Peyer's patch (tissue), 4 donors: ENCODE measurements at regions not wholly inside any gene's neighbourhood (a gene's known extent, or its start where the extent isn't known, plus 50 kb on each side); places are given as distances from the start of the nearest gene placed in this dataset.

Source experiments
- POLR2A ChIP-seq, 2 donors: fragments of 450-650 bp; IDR thresholded peaks; one replicate each; pipeline ENCODE4 v1.5.1; 2017; ENCODE audit warnings: antibody characterized with exemption in 2 of 2, mild to moderate bottlenecking in 2 of 2, moderate library complexity in 2 of 2
- TF ChIP-seq, protein P1 (sequence below), 6 experiments: fragments of 450-650 bp in 4 of 6; fragments of 200-600 bp in 2 of 6; sonication (generic) in 1 of 6; IDR thresholded peaks; one replicate each; pipeline ENCODE4 v1.5.1; 2017 to 2019; ENCODE audit warnings: antibody characterized with exemption in 6 of 6, mild to moderate bottlenecking in 3 of 6, moderate library complexity in 1 of 6

- TF ChIP-seq, protein P1, sequence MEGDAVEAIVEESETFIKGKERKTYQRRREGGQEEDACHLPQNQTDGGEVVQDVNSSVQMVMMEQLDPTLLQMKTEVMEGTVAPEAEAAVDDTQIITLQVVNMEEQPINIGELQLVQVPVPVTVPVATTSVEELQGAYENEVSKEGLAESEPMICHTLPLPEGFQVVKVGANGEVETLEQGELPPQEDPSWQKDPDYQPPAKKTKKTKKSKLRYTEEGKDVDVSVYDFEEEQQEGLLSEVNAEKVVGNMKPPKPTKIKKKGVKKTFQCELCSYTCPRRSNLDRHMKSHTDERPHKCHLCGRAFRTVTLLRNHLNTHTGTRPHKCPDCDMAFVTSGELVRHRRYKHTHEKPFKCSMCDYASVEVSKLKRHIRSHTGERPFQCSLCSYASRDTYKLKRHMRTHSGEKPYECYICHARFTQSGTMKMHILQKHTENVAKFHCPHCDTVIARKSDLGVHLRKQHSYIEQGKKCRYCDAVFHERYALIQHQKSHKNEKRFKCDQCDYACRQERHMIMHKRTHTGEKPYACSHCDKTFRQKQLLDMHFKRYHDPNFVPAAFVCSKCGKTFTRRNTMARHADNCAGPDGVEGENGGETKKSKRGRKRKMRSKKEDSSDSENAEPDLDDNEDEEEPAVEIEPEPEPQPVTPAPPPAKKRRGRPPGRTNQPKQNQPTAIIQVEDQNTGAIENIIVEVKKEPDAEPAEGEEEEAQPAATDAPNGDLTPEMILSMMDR (IDR thresholded peaks at IDR 0.05): no peak
- TF ChIP-seq POLR2A (IDR thresholded peaks at IDR 0.05): no peak
Measured at GRCh38 chr4:136867465-136867864, 664.8 kb downstream of the PCDH18 start.
